Colonic mucosa (tissue), 4 donors: ENCODE measurements at regions not wholly inside any gene's neighbourhood (a gene's known extent, or its start where the extent isn't known, plus 50 kb on each side); places are given as distances from the start of the nearest gene placed in this dataset.

ENCODE experiments used
- DNase-seq: peaks from one replicate; pipeline ENCODE4 v3.0.0-alpha.2; 2020
- H3K27ac ChIP-seq: fragments of 200-600 bp; one replicate; pipeline ENCODE4 v1.8.0; 2021
- H3K27me3 ChIP-seq: fragments of 200-600 bp; one replicate; pipeline ENCODE4 v1.8.0; 2021
- H3K36me3 ChIP-seq: fragments of 200-600 bp; one replicate; pipeline ENCODE4 v1.8.0; 2021
- H3K4me1 ChIP-seq: fragments of 200-600 bp; one replicate; pipeline ENCODE4 v1.8.0; 2021; ENCODE audit warnings: mild to moderate bottlenecking
- H3K4me3 ChIP-seq: fragments of 200-600 bp; one replicate; pipeline ENCODE4 v1.8.0; 2021
- H3K9ac ChIP-seq, 2 donors: one replicate each; pipeline ENCODE4 v1.7.0; 2013; ENCODE audit warnings: control low read depth in 2 of 2, low read depth in 2 of 2, low read length in 2 of 2
- H3K9me3 ChIP-seq: fragments of 200-600 bp; one replicate; pipeline ENCODE4 v1.8.0; 2021
- CTCF ChIP-seq: fragments of 200-600 bp; IDR thresholded peaks from one replicate; pipeline ENCODE4 v1.8.0; 2022; ENCODE audit warnings: antibody characterized with exemption, mild to moderate bottlenecking
- intact Hi-C: fragments of 100-400 bp; cut with DNase I; formaldehyde crosslinking; loops from one replicate; pipeline ENCODE4 v1.14.1; 2022
- donor health status: healthy.
- donor health status: DM: no; HTN: no; CAD: no.
- donor health status: DM: no; HTN: no; CAD: no.

DNA sequence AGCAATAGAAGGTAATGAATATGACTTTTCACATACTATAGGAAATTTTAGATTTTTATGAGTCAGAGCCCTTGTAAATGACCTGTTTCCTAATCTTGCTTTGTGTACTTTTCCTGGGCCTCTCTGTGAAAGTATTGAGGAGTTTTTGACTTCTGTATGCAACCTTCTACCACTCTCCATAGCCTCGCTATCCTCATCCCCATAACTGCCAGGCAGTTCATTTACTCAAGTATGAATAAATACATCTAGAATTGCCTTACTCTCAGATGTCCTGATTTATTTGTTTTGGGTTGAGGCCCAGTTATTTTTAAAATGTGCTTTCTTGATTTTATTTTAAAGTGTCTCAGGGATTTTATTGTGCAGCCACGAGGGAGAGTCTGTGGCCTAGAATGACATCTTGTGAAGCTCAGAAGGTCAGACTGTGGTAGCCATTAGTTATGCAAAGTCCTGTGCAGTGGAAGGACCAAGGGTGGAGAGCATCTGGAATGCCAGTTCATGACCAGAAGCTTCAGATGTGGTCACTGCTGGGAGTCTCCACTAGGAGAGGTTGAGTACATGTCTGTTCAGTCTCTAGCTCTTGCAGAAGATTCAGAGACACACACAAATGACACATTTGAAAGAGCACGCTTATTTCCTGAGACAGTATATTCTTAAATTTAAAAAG lies 346.2 kb upstream of the IMPG1 start:
- no peaks in the 10 kb centered on the region for H3K36me3 ChIP-seq
- no peak overlapping the region for H3K9ac ChIP-seq
- H3K9me3 ChIP-seq, result no peaks in the 10 kb centered on the region
- no peak overlapping the region for H3K4me3 ChIP-seq
- H3K27me3 ChIP-seq, result no peaks in the 10 kb centered on the region
- H3K4me1 ChIP-seq, result no peaks in the 10 kb centered on the region
- H3K27ac ChIP-seq, result no peak overlapping the region
- TF ChIP-seq CTCF, result no peak
- DNase-seq, result no peak
- intact Hi-C loops, result no loop called here

DNA sequence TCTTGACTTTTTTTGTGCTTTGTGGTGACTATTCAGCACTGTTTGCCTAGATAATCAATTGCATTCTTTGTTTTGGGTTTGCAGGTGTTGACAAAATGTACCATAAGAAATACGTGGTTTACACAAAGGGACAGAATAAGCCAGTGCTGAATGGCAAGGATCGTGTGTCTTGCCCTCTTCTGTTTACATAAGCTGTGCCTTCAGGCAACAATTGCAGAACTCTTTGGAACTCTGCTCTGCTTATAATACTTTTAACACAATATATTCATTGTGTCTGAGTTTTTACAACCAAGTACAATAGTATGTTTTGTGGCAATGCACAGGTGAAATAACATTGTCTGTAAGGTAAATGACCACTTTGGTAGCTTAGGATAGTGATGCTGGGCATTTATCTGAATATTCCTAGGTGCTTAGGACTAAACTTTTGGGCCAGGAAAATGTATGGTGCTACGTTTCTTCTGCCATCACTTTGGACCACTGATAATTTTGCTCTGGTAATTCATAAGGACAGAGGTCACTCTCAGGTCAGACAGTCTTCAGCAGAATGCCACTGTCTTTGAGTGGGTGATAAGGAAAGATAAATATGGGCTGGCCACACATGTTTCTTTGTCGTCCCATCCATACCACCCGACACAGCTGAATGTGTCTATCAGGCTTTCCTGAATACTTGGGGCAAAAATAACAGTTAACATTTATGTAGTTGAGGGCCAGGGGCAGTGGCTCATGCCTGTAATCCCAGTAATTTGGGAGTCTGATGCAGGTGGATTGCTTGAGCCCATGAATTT lies 344.6 kb upstream of the IMPG1 start:
- Histone ChIP-seq H3K27me3 (no peaks in the 10 kb centered on the region), H3K9ac (no peak overlapping the region), H3K9me3 (no peaks in the 10 kb centered on the region), H3K4me1 (no peaks in the 10 kb centered on the region), H3K36me3 (no peaks in the 10 kb centered on the region), H3K4me3 (no peak overlapping the region), H3K27ac (no peak overlapping the region)
- TF ChIP-seq CTCF, result no peak
- intact Hi-C loops, result no loop called here
- no peak for DNase-seq

- no peak overlapping the region for H3K27ac ChIP-seq
- DNase-seq, result no peak
- H3K9me3 ChIP-seq, result no peaks in the 10 kb centered on the region
- H3K4me3 ChIP-seq, result no peak overlapping the region
- H3K4me1 ChIP-seq, result no peaks in the 10 kb centered on the region
- no peak for TF ChIP-seq CTCF
- H3K36me3 ChIP-seq, result no peaks in the 10 kb centered on the region
- intact Hi-C loops, result no loop called here
- H3K9ac ChIP-seq, result no peak overlapping the region
- H3K27me3 ChIP-seq, result no peaks in the 10 kb centered on the region
Observed at GRCh38 chr6:76403064-76403463, 330.6 kb upstream of the IMPG1 start.

GRCh38 chr6:76397966-76398365 lies 325.5 kb upstream of the IMPG1 start:
- intact Hi-C loops, result no loop called here
- no peak for TF ChIP-seq CTCF
- Histone ChIP-seq H3K27ac (no peak overlapping the region), H3K36me3 (no peaks in the 10 kb centered on the region), H3K9me3 (no peaks in the 10 kb centered on the region), H3K9ac (no peak overlapping the region), H3K4me3 (no peak overlapping the region), H3K27me3 (no peaks in the 10 kb centered on the region), H3K4me1 (no peaks in the 10 kb centered on the region)
- DNase-seq, result no peak

DNA sequence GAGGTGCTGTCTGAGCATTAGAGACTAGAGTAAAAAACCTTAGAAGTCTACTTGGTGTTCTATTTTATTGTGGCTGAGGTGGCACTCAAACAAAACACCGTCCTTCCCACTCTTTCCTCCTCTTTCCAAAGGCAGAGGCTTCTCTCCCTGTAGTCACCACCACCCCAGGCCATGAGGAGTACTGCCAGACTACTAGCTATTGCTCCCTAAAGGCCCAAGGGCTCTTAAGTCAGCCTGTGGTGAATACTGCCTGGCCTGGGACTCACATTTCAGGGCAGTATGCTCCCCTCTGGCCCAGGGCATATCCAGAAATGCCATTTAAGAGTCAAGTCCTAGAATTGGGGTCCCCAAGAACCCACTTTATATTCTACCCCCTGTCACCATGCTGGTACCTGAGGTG lies 309.7 kb upstream of the IMPG1 start:
- no peaks in the 10 kb centered on the region for H3K36me3 ChIP-seq
- H3K4me3 ChIP-seq, result no peak overlapping the region
- intact Hi-C loops, result no loop called here
- no peaks in the 10 kb centered on the region for H3K27me3 ChIP-seq
- TF ChIP-seq CTCF, result no peak
- H3K9me3 ChIP-seq, result no peaks in the 10 kb centered on the region
- no peak overlapping the region for H3K9ac ChIP-seq
- no peaks in the 10 kb centered on the region for H3K4me1 ChIP-seq
- no peak for DNase-seq
- no peak overlapping the region for H3K27ac ChIP-seq
